HG03558 (cell line): ENCODE measurements at regions not wholly inside any gene's neighbourhood (a gene's known extent, or its start where the extent isn't known, plus 50 kb on each side); places are given as distances from the start of the nearest gene placed in this dataset.
"Not testable (repeated sequence)": the region's sequence is repeated elsewhere in the genome, so short reads cannot be mapped to it uniquely, and the experiment has no call there.

Experiments used
- ATAC-seq: cut with Tn5 transposase; IDR thresholded peaks from one replicate; pipeline ENCODE4 v1.9.1; 2021; ENCODE audit warnings: moderate number of reproducible peaks; ENCODE audit not compliant: unreplicated experiment; ENCODE audit errors: extremely low read depth

DNA sequence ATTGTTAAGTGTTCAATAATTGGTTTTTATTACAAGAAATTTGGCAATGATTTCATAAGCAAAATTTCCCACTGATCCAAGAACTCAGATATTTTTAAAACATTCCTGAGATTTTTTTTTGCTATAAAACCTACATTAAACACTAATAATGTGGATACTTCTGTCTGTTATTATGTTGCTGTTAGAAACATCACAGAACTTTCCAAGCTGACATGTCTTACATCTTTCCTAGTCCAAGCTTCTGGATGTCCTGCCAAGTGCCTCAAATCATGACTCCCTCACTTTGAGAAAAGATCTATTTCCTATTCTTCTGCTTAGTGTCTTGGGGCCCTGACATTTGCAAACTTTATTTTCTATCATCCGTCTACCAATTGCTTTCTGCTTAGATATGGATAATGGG lies 110.8 kb downstream of the RFPL4B start:
- ATAC-seq = no peak

DNA sequence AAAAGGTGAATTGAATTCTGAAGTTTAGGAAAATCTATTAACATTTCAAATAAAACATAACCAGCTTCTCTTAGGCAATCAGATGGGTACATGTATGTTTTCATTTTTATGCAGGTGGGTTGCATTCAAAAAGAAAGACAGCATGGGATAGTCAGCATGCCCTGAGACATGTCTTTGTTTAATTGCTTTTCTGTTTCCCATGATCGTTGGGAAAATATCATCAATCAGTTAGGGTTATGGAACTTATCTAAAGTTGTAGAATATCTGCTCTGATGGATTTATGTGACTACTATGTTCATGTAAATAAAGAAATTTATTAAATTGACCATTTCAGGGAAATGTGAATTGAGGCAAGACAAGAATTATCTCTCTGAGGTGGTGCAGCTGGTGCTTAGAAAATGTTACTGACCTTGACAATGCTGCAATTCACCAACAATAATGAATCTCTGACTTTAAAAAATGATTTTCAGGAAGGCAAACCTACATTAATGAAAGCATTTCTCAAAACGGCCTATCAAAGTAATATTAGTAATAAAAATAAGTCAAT lies 112.7 kb downstream of the RFPL4B start:
- ATAC-seq = no peak

- ATAC-seq = no peak
Observed at GRCh38 chr6:112464901-112465665, 118.0 kb downstream of the RFPL4B start.

DNA sequence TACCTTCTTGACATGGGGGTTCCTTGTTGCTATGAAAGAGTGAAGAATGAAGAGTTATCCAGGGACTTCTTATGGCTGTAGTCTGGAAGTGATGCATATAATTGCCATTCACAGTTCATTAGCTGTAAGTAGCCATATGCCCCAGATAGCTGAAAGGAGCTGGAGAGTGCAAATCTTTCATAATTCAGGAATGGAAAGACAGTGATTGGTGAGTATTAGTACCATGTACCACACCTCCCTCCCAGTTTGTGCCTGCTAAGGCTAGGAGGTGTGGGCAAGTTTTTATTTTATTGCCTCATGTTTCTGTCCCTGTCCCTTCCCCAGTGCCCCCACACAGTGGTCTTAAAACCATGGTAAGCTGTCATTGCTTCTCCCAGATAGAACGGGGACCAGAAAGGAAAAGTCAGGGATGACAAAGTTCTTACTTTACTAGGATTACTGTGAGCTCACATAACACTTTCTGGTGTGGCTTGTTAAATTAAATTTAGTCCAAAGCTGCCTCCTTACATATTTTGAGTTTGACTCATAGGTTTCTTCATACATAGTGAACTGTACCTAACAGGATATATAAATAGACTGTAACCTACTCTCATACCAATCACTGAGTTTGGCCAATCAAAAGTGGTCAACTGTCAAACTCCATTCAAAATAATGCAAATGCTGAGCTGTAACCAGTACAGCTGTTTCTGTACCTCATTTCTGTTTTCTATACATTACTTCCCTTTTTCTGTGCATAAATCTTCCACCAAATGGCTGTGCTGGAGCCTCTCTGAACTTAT lies 119.4 kb downstream of the RFPL4B start:
- ATAC-seq = peak; percentile 72

GRCh38 chr6:112468359-112468758 lies 121.2 kb downstream of the RFPL4B start:
- no peak for ATAC-seq

GRCh38 chr6:112469306-112469705 lies 122.2 kb downstream of the RFPL4B start:
- ATAC-seq = no peak

GRCh38 chr6:112470376-112470775 lies 123.2 kb downstream of the RFPL4B start:
- no peak for ATAC-seq

GRCh38 chr6:112470950-112471349 lies 123.8 kb downstream of the RFPL4B start:
- ATAC-seq = no peak

DNA sequence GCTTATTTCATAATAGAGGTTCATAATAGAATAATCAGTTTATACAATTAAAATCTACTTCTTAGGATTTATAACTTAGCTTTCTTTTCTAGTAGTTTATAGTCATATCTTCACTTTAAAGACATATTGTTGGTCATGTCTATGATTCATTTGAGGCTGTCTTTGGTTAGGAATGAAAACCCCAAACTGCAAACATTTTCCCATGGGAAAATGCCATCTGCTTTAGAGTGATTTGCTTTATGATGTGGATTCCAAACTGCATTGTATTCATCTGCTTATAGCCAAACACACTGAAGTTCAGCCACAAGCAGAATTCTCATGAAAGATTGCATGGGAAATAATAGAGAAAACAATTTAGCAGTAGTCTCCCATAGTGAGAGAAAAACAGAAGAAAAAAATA lies 128.0 kb downstream of the RFPL4B start:
- no peak for ATAC-seq

DNA sequence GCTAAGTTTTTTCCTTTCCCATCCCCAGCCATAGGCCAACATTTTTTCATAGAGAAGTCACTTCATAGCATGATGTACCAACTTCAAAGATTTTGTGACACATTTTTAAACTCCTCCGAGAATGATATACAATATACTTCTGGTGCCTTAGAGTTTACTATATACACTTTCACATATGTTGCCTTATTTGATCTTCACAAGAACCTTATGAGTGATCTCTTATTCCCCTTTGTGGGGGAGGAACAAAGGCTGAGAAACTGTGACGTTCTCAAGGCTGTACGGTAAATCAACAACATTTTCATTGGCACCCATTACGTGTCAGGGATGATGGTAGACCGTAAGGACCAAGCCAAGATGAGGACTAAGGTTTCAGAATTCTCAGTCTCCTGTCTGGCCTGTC lies 130.0 kb downstream of the RFPL4B start:
- ATAC-seq = no peak

DNA sequence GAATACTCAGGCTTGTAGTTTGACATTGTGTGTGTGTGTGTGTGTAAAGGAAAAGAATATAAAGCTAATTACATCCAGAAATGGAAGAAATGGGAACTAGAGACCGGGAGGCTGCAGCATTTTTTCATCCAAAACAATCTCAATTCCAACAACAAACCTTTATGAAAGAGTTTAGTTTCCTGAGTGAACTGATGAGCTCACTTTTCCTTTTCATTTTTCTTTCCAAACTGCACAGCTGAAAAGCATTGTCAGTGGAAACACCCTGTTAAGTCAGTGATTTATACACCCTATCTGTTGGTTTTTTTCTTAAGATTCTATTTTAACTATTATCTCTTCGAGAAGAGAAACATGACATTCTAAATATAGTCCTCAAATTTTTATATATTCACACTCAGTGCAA lies 130.9 kb downstream of the RFPL4B start:
- no peak for ATAC-seq

DNA sequence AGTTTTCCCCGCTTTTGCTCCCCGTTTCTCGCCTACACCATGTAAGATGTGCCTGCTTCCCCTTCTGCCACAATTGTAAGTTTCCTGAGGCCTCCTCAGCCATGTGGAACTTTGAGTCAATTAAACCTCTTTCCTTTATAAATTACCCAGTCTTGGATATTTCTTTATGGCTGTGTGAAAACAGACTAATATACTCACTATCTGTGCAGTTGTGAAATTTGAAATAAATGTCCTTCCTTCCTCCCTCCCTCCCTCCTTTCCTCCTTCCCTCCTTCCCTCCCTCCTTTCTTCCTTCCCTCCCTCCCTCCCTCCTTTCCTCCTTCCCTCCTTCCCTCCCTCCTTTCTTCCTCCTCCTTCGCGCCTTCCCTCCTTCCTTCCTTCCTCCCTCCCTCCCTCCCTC lies 132.8 kb downstream of the RFPL4B start:
- ATAC-seq = not testable (repeated sequence)

GRCh38 chr6:112480553-112480952 lies 133.4 kb downstream of the RFPL4B start:
- no peak for ATAC-seq

DNA sequence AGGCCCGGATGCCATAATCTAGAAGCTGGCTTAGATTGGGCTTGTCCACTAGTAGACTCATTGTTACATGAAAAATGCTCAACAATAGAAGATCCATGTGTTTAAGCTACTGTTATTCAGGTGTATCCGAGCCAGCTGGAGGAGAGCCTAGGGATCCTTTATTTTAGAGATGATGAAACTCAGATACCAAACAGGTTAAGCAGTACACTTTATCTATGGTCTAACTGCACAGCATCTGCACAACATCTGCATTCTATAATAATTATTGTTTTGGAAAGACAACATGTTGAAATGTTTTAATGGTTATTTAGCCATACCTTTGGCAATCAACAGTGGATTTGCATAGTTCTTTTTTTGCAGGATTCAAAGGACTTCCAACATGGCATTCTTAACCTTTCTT lies 134.1 kb downstream of the RFPL4B start:
- ATAC-seq = no peak

DNA sequence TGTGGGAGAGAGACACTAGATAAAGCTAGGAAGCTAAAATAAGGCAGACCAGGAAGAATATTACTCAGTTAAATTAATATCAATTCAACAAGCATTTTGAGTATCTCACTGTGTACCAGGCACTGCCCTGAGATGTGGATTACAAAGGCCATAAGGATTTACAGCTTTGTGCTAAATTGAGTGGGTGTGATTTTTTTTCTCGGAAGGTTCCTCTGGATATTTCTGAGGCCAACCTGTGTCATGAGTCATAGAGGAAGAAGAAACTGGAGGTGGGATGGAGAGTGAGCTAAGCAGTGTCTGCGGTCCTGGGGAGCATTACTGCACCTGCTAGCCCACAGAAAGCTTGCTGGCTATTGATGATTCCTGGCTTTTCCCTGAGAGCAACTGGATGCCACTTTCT lies 135.2 kb downstream of the RFPL4B start:
- no peak for ATAC-seq

DNA sequence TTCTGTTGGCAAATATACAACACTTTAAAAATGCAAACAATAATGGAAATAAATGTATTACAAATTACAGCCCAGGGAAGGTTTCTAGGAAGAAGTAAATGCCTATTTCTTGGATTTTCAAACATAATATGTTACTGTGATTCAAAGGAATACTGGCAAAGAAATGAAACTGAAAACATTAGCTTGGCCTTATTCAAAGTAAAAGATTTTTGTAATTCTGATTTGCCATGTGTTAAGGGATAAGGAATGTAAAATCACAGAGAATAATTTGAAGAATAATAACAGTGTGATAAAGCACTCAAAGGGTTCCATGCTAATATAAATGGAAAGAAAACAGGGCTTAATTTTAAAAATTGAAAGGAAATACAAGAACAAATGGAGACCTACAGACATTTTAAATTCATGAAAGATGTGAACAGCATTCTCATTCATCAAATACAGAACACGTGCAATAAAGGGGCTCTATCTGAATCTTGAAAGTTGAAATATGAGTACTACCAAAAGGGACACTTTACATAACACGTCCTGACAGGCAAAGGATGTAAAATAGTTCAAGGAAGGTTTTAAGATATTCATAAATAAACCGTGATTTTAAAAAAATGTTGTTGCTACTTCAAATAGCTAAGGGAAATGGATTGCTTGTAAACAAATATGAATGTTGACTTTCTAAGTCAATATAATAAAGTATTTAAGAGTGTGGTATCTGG lies 138.1 kb downstream of the RFPL4B start:
- no peak for ATAC-seq

- no peak for ATAC-seq
Observed at GRCh38 chr6:112485827-112486212, 138.7 kb downstream of the RFPL4B start.

- ATAC-seq = no peak
Observed at GRCh38 chr6:112486454-112486853, 139.3 kb downstream of the RFPL4B start.

DNA sequence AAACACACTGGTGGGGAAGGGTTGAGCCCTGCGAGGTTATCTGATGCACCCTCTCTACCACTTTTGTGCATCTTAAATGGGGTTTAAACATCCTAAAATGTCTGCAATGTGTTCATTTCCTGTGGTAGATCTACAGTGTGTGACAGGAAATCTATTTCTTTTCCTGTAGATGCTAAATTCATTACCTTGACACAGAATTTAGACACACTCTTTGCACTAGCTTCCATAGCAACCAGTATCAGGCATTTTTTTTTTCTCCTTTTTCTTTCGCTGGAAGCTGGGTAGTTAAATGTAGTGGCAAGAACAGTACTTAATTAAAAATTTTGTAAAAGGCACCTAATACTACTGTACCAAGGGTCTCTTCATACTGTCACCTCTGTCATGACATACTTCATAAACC lies 141.1 kb downstream of the RFPL4B start:
- ATAC-seq = no peak

- no peak for ATAC-seq
Observed at GRCh38 chr6:112501705-112502104, 154.6 kb downstream of the RFPL4B start.
